Endothelial cell of umbilical vein (primary cell): ENCODE measurements at regions not wholly inside any gene's neighbourhood (a gene's known extent, or its start where the extent isn't known, plus 50 kb on each side); places are given as distances from the start of the nearest gene placed in this dataset.

ENCODE experiments used
- BruUV-seq: library from RNA; stranded (reverse); fragments of 400-500 nt; replicated peaks from 2 replicates; lab custom pipeline; 2021; lab: Mats Ljungman, UMichigan
- CTCF ChIA-PET: fragments of 300-600, 350-600 bp; sonication (Branson Sonifier 250); formaldehyde crosslinking; loops from one replicate; lab custom pipeline; 2021; ENCODE audit warnings: antibody characterized with exemption, inconsistent platforms; lab: Charles Lee
- POLR2A ChIA-PET: fragments of 300-600, 350-600 bp; sonication (Branson Sonifier 250); formaldehyde crosslinking; loops from one replicate; lab custom pipeline; 2021; ENCODE audit warnings: antibody characterized with exemption, inconsistent platforms; lab: Charles Lee
- DNase-seq: peaks from one replicate; pipeline ENCODE4 v3.0.0-alpha.2; 2011; ENCODE audit warnings: low read depth, low spot score
- FAIRE-seq: peaks from 2 replicates; lab custom pipeline; 2011; peaks lifted over from hg19 to GRCh38; lab: Jason Lieb, UNC
- H2AFZ ChIP-seq: 2 replicates; pipeline ENCODE4 v1.6.0; 2012; ENCODE audit warnings: low read depth, low read length, control low read depth, inconsistent platforms
- H3K27ac ChIP-seq: 2 replicates; pipeline ENCODE4 v1.5.1; 2011; ENCODE audit warnings: low read depth, mild to moderate bottlenecking, control low read depth, low read length, moderate library complexity; ENCODE audit not compliant: insufficient read depth
- H3K27me3 ChIP-seq, 2 experiments: 2 replicates each; pipeline versions ENCODE4 v1.6.0 to v1.6.1; 2011; ENCODE audit warnings: low read length in 2 of 2, mixed read lengths in 1 of 2; ENCODE audit not compliant: control insufficient read depth in 2 of 2, insufficient read depth in 2 of 2
- H3K36me3 ChIP-seq, 2 experiments: 2 replicates in 1 of 2; 3 replicates in 1 of 2; pipeline ENCODE4 v1.5.1; 2011; ENCODE audit warnings: low read length in 2 of 2, mild to moderate bottlenecking in 1 of 2, moderate library complexity in 1 of 2; ENCODE audit not compliant: control insufficient read depth in 2 of 2, insufficient read depth in 2 of 2; ENCODE audit errors: extremely low read depth in 1 of 2
- H3K4me1 ChIP-seq: 3 replicates; pipeline ENCODE4 v1.5.1; 2011; ENCODE audit warnings: mild to moderate bottlenecking, low read length; ENCODE audit not compliant: control insufficient read depth, insufficient read depth; ENCODE audit errors: extremely low read depth
- H3K4me2 ChIP-seq: 2 replicates; pipeline ENCODE4 v1.6.1; 2011; ENCODE audit warnings: low read length, control low read depth, mixed read lengths; ENCODE audit not compliant: insufficient read depth
- H3K4me3 ChIP-seq, 3 experiments: fragments of 200-600 bp in 1 of 3; sonication (generic), shearing (Covaris generic) in 1 of 3; replicated peaks in 1 of 3; 2 replicates each; pipeline ENCODE4 v1.5.1; 2011 to 2016; ENCODE audit warnings: control low read depth in 3 of 3, low read length in 3 of 3, mild to moderate bottlenecking in 2 of 3, inconsistent platforms in 1 of 3, low read depth in 1 of 3, moderate library complexity in 1 of 3; ENCODE audit not compliant: insufficient read depth in 1 of 3
- H3K79me2 ChIP-seq: 2 replicates; pipeline ENCODE4 v1.6.0; 2012; ENCODE audit warnings: low read length, inconsistent platforms; ENCODE audit not compliant: control insufficient read depth, insufficient read depth
- H3K9ac ChIP-seq: replicated peaks from 2 replicates; pipeline ENCODE3; 2011; ENCODE audit warnings: low read length, control low read depth; ENCODE audit not compliant: insufficient read depth; ENCODE audit errors: extremely low read depth
- H3K9me1 ChIP-seq: replicated peaks from 3 replicates; pipeline ENCODE4 v1.6.0; 2011; ENCODE audit warnings: mild to moderate bottlenecking, low read length; ENCODE audit not compliant: control insufficient read depth, insufficient read depth; ENCODE audit errors: extremely low read depth
- H3K9me3 ChIP-seq: replicated peaks from 2 replicates; pipeline ENCODE4 v1.5.1; 2012; ENCODE audit warnings: low read length, inconsistent platforms; ENCODE audit not compliant: control insufficient read depth, insufficient read depth
- H4K20me1 ChIP-seq: replicated peaks from 2 replicates; pipeline ENCODE3; 2011; ENCODE audit warnings: mild to moderate bottlenecking, low read length; ENCODE audit not compliant: control insufficient read depth, insufficient read depth; ENCODE audit errors: extremely low read depth
- CTCF ChIP-seq, 2 donors: IDR thresholded peaks; 1 replicate in 1 of 2; 2 replicates in 1 of 2; pipeline ENCODE4 v1.5.1; 2011; ENCODE audit warnings: low read length in 2 of 2, mild to moderate bottlenecking in 2 of 2, moderate library complexity in 2 of 2, control low read depth in 1 of 2, inconsistent platforms in 1 of 2, low read depth in 1 of 2; ENCODE audit not compliant: insufficient read depth in 1 of 2; ENCODE audit errors: extremely low read depth in 1 of 2
- EZH2 ChIP-seq: IDR thresholded peaks from 2 replicates; pipeline ENCODE4 v1.6.1; 2012; ENCODE audit warnings: borderline replicate concordance, low read depth, mild to moderate bottlenecking, moderate library complexity, low read length, inconsistent platforms; ENCODE audit not compliant: severe bottlenecking
- FOS ChIP-seq: IDR thresholded peaks from 2 replicates; pipeline ENCODE4 v1.6.1; 2011; ENCODE audit warnings: mild to moderate bottlenecking, low read length, moderate library complexity, borderline replicate concordance; ENCODE audit not compliant: insufficient read depth
- GATA2 ChIP-seq: IDR thresholded peaks from 2 replicates; pipeline ENCODE4 v1.7.0; 2011; ENCODE audit warnings: low read depth, mild to moderate bottlenecking, moderate library complexity, mixed read lengths, low read length; ENCODE audit not compliant: insufficient read length, insufficient read depth
- JUN ChIP-seq: IDR thresholded peaks from 2 replicates; pipeline ENCODE4 v1.6.1; 2011; ENCODE audit warnings: borderline replicate concordance, low read depth; ENCODE audit not compliant: insufficient read length, insufficient read depth
- MAX ChIP-seq: IDR thresholded peaks from 2 replicates; pipeline ENCODE4 v1.6.1; 2011; ENCODE audit not compliant: insufficient read depth, insufficient read length
- MYC ChIP-seq: IDR thresholded peaks from one replicate; pipeline ENCODE4 v1.6.1; 2011; ENCODE audit warnings: mild to moderate bottlenecking, low read depth, low read length
- POLR2A ChIP-seq: IDR thresholded peaks from 2 replicates; pipeline ENCODE4 v1.6.1; 2012; ENCODE audit warnings: low read depth, mild to moderate bottlenecking, control low read depth, low read length
- POLR2AphosphoS5 ChIP-seq: IDR thresholded peaks from 2 replicates; pipeline ENCODE4 v1.6.1; 2012; ENCODE audit warnings: low read depth, mild to moderate bottlenecking, control low read depth, low read length, moderate library complexity; ENCODE audit not compliant: insufficient read depth
- dilution Hi-C: fragments of 300-500 bp; cut with MboI; formaldehyde crosslinking; loops from one replicate; pipeline ENCODE4 v1.15.0; 2019; ENCODE audit warnings: low sequenced_read_pairs; ENCODE audit not compliant: extremely low pct_ligation_motif_present
- intact Hi-C: fragments of 100-400 bp; cut with micrococcal nuclease; formaldehyde crosslinking; loops from one replicate; pipeline ENCODE4 v1.10.0; 2022

GRCh38 chr1:198848206-198848605, 209.4 kb downstream of the PTPRC start:
- H3K4me2 ChIP-seq: no peak overlapping the region
- H3K36me3 ChIP-seq: peaks cover 0 to 16% of the 10 kb centered on the region in 2 experiments
- intact Hi-C loops: no loop called here
- no peaks in the 10 kb centered on the region for H4K20me1 ChIP-seq
- CTCF ChIA-PET: interaction anchor here (1.1 kb wide), 1 partner anchor 615 kb away, joined by 3 read pairs; no protein-coding TSS in a partner anchor
- dilution Hi-C loops: no loop called here
- no peak overlapping the region for H3K27ac ChIP-seq
- H3K4me3 ChIP-seq: no peak overlapping the region
- POLR2A ChIA-PET: no interaction called here
- FAIRE-seq: no peak
- H3K79me2 ChIP-seq: peaks cover 6% of the 10 kb centered on the region
- H2AFZ ChIP-seq: no peak overlapping the region
- H3K27me3 ChIP-seq: no peaks in the 10 kb centered on the region
- no peak for DNase-seq
- H3K9me3 ChIP-seq: no peaks in the 10 kb centered on the region
- no peaks in the 10 kb centered on the region for H3K4me1 ChIP-seq
- H3K9me1 ChIP-seq: no peaks in the 10 kb centered on the region
- no peak overlapping the region for H3K9ac ChIP-seq
- no TSS peak for BruUV-seq
- TF ChIP-seq JUN (no peak), CTCF (IDR thresholded peaks at IDR 0.05; ENCODE audit: extremely low read depth in 1 of 2, insufficient read depth in 1 of 2, low read depth in 1 of 2, low read length in 2 of 2) (no peak), EZH2 (no peak), GATA2 (no peak)

GRCh38 chr1:198848649-198849048, 209.8 kb downstream of the PTPRC start:
- CTCF ChIA-PET: interaction anchor here (1.0 to 1.4 kb wide), 2 partner anchors 27 to 85 kb away, joined by 3 read pairs; no protein-coding TSS in a partner anchor
- Histone ChIP-seq H3K79me2 (peaks cover 6% of the 10 kb centered on the region), H3K9ac (no peak overlapping the region), H3K4me1 (no peaks in the 10 kb centered on the region), H3K27me3 (no peaks in the 10 kb centered on the region), H3K9me1 (no peaks in the 10 kb centered on the region), H3K9me3 (no peaks in the 10 kb centered on the region), H2AFZ (no peak overlapping the region), H3K27ac (no peak overlapping the region), H3K4me3 (no peak overlapping the region), H3K36me3 (peaks cover 0 to 16% of the 10 kb centered on the region in 2 experiments), H4K20me1 (no peaks in the 10 kb centered on the region), H3K4me2 (no peak overlapping the region)
- no TSS peak for BruUV-seq
- POLR2A ChIA-PET: no interaction called here
- dilution Hi-C loops: no loop called here
- no peak for FAIRE-seq
- intact Hi-C loops: no loop called here
- no peak for TF ChIP-seq EZH2
- TF ChIP-seq FOS: no peak
- no peak for TF ChIP-seq POLR2A
- no peak for TF ChIP-seq MYC
- TF ChIP-seq JUN: no peak
- TF ChIP-seq POLR2AphosphoS5: no peak
- no peak for TF ChIP-seq MAX
- TF ChIP-seq CTCF (IDR thresholded peaks at IDR 0.05; ENCODE audit: extremely low read depth in 1 of 2, insufficient read depth in 1 of 2, low read depth in 1 of 2, low read length in 2 of 2): no peak
- no peak for TF ChIP-seq GATA2
- no peak for DNase-seq
